HL-60 (cell line): ENCODE measurements at regions not wholly inside any gene's neighbourhood (a gene's known extent, or its start where the extent isn't known, plus 50 kb on each side); places are given as distances from the start of the nearest gene placed in this dataset.

Experiments used
- DNase-seq, 2 experiments: peaks; one replicate each; pipeline ENCODE4 v3.0.0-alpha.2; 2010 to 2020; ENCODE audit warnings: low read depth in 1 of 2, low spot score in 1 of 2
- H3K27ac ChIP-seq: fragments of 250-450 bp; sonication (Bioruptor Pico); replicated peaks from 2 replicates; pipeline ENCODE4 v1.5.1; 2020; ENCODE audit warnings: mild to moderate bottlenecking, moderate library complexity
- H3K27me3 ChIP-seq: fragments of 250-450 bp; sonication (Bioruptor Pico); 2 replicates; pipeline ENCODE4 v1.5.1; 2021; ENCODE audit warnings: mild to moderate bottlenecking, moderate library complexity; ENCODE audit not compliant: insufficient read depth, poor library complexity, severe bottlenecking
- H3K4me3 ChIP-seq: replicated peaks from 2 replicates; pipeline ENCODE4 v1.5.1; 2011; ENCODE audit warnings: mild to moderate bottlenecking, control low read depth, low read length; ENCODE audit not compliant: insufficient read depth
- GABPA ChIP-seq: IDR thresholded peaks from 2 replicates; pipeline ENCODE4 v1.6.1; 2012; ENCODE audit warnings: low read depth
- POLR2AphosphoS5 ChIP-seq: IDR thresholded peaks from 2 replicates; pipeline ENCODE4 v1.6.1; 2012; ENCODE audit warnings: low read depth
- SPI1 ChIP-seq: IDR thresholded peaks from 2 replicates; pipeline ENCODE4 v1.6.1; 2012; ENCODE audit warnings: low read depth, mild to moderate bottlenecking, borderline replicate concordance
- TF ChIP-seq, protein P1 (sequence below): IDR thresholded peaks from 2 replicates; pipeline ENCODE4 v1.6.1; 2012; ENCODE audit warnings: low read depth; ENCODE audit not compliant: insufficient replicate concordance
- TF ChIP-seq, protein P2 (sequence below): IDR thresholded peaks from one replicate; pipeline ENCODE4 v1.5.1; 2011; ENCODE audit warnings: low read length, control low read depth, inconsistent platforms; ENCODE audit not compliant: insufficient read depth

DNA sequence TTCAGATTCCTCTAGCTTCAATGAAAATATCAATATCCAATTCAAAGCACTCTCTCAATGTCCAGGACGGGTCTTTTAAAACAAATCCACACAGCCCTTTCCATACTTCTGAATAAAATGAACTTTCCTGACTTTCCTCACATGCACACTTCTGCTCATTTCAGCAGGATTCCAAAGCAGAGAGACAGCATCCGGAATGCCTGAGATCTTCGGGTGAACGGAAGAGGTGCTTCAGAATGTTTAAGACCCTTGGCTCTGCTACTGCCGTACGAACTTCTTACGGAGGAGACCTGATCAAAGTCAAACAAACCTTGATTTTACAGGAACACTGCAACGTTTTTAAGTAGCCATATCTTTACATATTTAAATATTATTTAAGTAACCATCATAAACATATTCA lies 245.7 kb downstream of the PTBP2 start:
- TF ChIP-seq, protein P1, sequence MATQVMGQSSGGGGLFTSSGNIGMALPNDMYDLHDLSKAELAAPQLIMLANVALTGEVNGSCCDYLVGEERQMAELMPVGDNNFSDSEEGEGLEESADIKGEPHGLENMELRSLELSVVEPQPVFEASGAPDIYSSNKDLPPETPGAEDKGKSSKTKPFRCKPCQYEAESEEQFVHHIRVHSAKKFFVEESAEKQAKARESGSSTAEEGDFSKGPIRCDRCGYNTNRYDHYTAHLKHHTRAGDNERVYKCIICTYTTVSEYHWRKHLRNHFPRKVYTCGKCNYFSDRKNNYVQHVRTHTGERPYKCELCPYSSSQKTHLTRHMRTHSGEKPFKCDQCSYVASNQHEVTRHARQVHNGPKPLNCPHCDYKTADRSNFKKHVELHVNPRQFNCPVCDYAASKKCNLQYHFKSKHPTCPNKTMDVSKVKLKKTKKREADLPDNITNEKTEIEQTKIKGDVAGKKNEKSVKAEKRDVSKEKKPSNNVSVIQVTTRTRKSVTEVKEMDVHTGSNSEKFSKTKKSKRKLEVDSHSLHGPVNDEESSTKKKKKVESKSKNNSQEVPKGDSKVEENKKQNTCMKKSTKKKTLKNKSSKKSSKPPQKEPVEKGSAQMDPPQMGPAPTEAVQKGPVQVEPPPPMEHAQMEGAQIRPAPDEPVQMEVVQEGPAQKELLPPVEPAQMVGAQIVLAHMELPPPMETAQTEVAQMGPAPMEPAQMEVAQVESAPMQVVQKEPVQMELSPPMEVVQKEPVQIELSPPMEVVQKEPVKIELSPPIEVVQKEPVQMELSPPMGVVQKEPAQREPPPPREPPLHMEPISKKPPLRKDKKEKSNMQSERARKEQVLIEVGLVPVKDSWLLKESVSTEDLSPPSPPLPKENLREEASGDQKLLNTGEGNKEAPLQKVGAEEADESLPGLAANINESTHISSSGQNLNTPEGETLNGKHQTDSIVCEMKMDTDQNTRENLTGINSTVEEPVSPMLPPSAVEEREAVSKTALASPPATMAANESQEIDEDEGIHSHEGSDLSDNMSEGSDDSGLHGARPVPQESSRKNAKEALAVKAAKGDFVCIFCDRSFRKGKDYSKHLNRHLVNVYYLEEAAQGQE = no peak
- TF ChIP-seq, protein P2, sequence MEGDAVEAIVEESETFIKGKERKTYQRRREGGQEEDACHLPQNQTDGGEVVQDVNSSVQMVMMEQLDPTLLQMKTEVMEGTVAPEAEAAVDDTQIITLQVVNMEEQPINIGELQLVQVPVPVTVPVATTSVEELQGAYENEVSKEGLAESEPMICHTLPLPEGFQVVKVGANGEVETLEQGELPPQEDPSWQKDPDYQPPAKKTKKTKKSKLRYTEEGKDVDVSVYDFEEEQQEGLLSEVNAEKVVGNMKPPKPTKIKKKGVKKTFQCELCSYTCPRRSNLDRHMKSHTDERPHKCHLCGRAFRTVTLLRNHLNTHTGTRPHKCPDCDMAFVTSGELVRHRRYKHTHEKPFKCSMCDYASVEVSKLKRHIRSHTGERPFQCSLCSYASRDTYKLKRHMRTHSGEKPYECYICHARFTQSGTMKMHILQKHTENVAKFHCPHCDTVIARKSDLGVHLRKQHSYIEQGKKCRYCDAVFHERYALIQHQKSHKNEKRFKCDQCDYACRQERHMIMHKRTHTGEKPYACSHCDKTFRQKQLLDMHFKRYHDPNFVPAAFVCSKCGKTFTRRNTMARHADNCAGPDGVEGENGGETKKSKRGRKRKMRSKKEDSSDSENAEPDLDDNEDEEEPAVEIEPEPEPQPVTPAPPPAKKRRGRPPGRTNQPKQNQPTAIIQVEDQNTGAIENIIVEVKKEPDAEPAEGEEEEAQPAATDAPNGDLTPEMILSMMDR = no peak
- no peak for TF ChIP-seq POLR2AphosphoS5
- TF ChIP-seq SPI1 = no peak
- TF ChIP-seq GABPA = no peak
- no peak overlapping the region for H3K27ac ChIP-seq
- H3K27me3 ChIP-seq = no peaks in the 10 kb centered on the region
- no peak for DNase-seq
- H3K4me3 ChIP-seq = no peak overlapping the region

DNA sequence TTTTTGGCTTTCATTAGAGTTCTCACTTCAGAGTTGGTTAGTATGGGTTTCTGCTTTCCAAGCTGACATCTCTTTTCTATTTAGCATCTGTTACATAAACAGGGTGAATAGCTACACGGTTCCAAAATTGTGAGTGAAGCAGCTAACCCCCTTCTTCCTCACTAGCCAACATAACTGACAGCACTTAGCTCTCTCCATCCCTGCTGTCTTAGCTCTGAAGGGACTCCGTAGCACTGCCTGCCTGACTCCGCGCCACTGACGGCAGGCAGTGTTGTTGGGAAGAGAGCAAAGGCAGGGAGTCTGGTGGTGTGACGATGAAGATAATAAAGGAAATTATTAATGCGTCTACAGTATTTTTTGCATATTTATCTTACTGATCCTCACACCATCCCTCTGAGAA lies 247.0 kb downstream of the PTBP2 start:
- no peak for DNase-seq
- H3K27me3 ChIP-seq = no peaks in the 10 kb centered on the region
- TF ChIP-seq, protein P1 = no peak
- TF ChIP-seq POLR2AphosphoS5 = no peak
- TF ChIP-seq, protein P2 = no peak
- no peak for TF ChIP-seq GABPA
- TF ChIP-seq SPI1 = no peak
- no peak overlapping the region for H3K4me3 ChIP-seq
- H3K27ac ChIP-seq = no peak overlapping the region

DNA sequence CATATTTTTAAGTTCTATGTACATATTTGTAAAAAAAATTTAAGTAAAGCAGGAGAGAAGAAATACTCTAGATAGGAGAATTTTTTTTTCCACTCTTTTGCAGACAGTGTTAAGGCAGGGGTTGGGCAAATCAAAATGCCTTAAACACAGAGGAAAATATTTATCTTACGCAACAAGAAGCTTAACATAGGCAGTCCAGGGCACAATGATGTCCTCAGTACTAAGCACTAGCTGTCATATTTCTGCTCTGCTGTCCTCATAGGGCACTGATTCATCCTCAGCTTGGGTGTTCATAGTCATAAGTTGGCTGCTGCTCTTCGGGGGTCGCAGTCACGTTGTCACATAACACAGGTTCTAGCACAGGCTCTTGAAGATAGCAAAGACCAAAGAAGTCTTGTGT lies 247.4 kb downstream of the PTBP2 start:
- TF ChIP-seq, protein P1 = no peak
- TF ChIP-seq POLR2AphosphoS5 (no peak), SPI1 (no peak), GABPA (no peak)
- TF ChIP-seq, protein P2 = no peak
- H3K4me3 ChIP-seq = no peak overlapping the region

More for the DNA sequence above, 247.4 kb downstream of the PTBP2 start:
- no peaks in the 10 kb centered on the region for H3K27me3 ChIP-seq
- H3K27ac ChIP-seq = no peak overlapping the region
- no peak for DNase-seq
